IPS DF 6.9 (cell line): ENCODE measurements at regions not wholly inside any gene's neighbourhood (a gene's known extent, or its start where the extent isn't known, plus 50 kb on each side); places are given as distances from the start of the nearest gene placed in this dataset.
"Not testable (repeated sequence)": the region's sequence is repeated elsewhere in the genome, so short reads cannot be mapped to it uniquely, and the experiment has no call there.

Experiments used
- DNase-seq: peaks from one replicate; pipeline ENCODE4 v3.0.0-alpha.2; 2013; ENCODE audit warnings: low read depth, low spot score
- H3K27ac ChIP-seq: one replicate; pipeline ENCODE4 v1.5.1; 2013; ENCODE audit warnings: low read length, control low read depth
- H3K27me3 ChIP-seq: 2 replicates; pipeline ENCODE4 v1.6.1; 2013; ENCODE audit warnings: mild to moderate bottlenecking, low read length; ENCODE audit not compliant: control insufficient read depth, insufficient read depth
- H3K36me3 ChIP-seq: 2 replicates; pipeline ENCODE4 v1.6.1; 2013; ENCODE audit warnings: low read length; ENCODE audit not compliant: control insufficient read depth, insufficient read depth
- H3K4me1 ChIP-seq: 2 replicates; pipeline ENCODE4 v1.6.1; 2013; ENCODE audit warnings: low read length; ENCODE audit not compliant: control insufficient read depth, insufficient read depth
- H3K4me3 ChIP-seq: 2 replicates; pipeline ENCODE4 v1.5.1; 2013; ENCODE audit warnings: mild to moderate bottlenecking, low read length
- H3K9me3 ChIP-seq: 2 replicates; pipeline ENCODE4 v1.6.1; 2013; ENCODE audit warnings: low read length, inconsistent platforms; ENCODE audit not compliant: control insufficient read depth, insufficient read depth
- WGBS: extraction: QIAGEN DNeasy Blood & Tissue Kit; methylation state at CpG from one replicate; pipeline ENCODE4 v1.1.7; 2013; ENCODE audit warnings: mixed read lengths, missing lambda C conversion rate; ENCODE audit not compliant: insufficient read length, insufficient coverage; 5-methylcytosine and 5-hydroxymethylcytosine counted together

- Histone ChIP-seq H3K36me3 (no peaks in the 10 kb centered on the region), H3K4me3 (no peak overlapping the region), H3K9me3 (no peaks in the 10 kb centered on the region), H3K27ac (no peak overlapping the region), H3K4me1 (no peaks in the 10 kb centered on the region), H3K27me3 (no peaks in the 10 kb centered on the region)
- WGBS, result no CpG with 5 or more reads among the region's 1 CpG
- DNase-seq, result no peak
Observed at GRCh38 chr3:75180945-75181298, 483.2 kb upstream of the FRG2C start.

- no peaks in the 10 kb centered on the region for H3K9me3 ChIP-seq
- no CpG with 5 or more reads among the region's 3 CpGs for WGBS
- H3K4me1 ChIP-seq, result no peaks in the 10 kb centered on the region
- H3K36me3 ChIP-seq, result no peaks in the 10 kb centered on the region
- no peak for DNase-seq
- H3K27ac ChIP-seq, result no peak overlapping the region
- H3K27me3 ChIP-seq, result no peaks in the 10 kb centered on the region
- H3K4me3 ChIP-seq, result no peak overlapping the region
Observed at GRCh38 chr3:75188962-75189361, 475.2 kb upstream of the FRG2C start.

DNA sequence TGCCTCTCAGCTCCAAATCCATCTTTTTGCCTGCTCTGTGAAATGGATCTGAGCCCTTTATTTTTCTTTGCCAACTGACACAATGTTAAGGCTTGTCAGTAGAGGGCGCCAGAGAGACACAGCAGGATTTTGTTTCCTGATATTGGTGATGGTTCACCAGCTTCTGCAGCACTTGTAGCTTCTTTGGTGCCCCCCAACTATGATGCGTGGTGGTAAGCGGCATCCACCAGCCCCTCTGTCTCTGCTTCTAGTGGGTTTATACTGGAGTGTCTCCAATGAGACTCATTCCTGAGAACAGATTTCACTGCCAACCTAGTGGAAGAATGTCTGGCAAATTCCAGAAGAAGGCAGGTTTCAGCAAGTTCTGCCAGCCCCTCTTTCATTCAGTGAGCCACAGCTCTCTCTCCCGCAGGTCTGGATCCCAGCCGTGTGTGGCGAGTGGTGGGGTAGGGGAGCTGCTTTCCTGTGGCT lies 471.9 kb upstream of the FRG2C start:
- no peaks in the 10 kb centered on the region for H3K36me3 ChIP-seq
- H3K4me1 ChIP-seq, result no peaks in the 10 kb centered on the region
- DNase-seq, result peak; percentile 37
- H3K27me3 ChIP-seq, result no peaks in the 10 kb centered on the region
- H3K27ac ChIP-seq, result no peak overlapping the region
- no CpG with 5 or more reads among the region's 6 CpGs for WGBS
- no peak overlapping the region for H3K4me3 ChIP-seq
- H3K9me3 ChIP-seq, result no peaks in the 10 kb centered on the region

DNA sequence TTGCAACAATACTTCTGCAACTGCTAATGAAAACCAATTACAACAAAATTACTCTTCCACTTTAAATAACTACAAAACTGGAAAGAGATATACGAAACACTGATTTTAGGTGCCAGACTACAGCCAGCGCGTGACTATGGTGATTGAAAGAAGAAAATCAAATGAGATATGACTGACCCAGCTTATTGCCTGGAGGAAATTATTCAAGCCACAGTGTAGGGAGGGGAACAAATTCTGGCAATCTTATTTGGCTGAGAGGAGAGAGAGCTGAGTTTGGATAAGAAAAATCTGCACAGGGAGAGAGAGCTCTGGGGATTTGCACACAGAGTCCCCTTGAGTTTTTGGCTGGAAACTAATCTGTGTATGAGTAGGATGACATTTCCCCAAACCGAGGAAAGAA lies 470.3 kb upstream of the FRG2C start:
- no peak overlapping the region for H3K27ac ChIP-seq
- no peaks in the 10 kb centered on the region for H3K36me3 ChIP-seq
- no peak for DNase-seq
- no peaks in the 10 kb centered on the region for H3K9me3 ChIP-seq
- no peaks in the 10 kb centered on the region for H3K27me3 ChIP-seq
- no peaks in the 10 kb centered on the region for H3K4me1 ChIP-seq
- WGBS, result no CpG with 5 or more reads among the region's 4 CpGs
- H3K4me3 ChIP-seq, result no peak overlapping the region

DNA sequence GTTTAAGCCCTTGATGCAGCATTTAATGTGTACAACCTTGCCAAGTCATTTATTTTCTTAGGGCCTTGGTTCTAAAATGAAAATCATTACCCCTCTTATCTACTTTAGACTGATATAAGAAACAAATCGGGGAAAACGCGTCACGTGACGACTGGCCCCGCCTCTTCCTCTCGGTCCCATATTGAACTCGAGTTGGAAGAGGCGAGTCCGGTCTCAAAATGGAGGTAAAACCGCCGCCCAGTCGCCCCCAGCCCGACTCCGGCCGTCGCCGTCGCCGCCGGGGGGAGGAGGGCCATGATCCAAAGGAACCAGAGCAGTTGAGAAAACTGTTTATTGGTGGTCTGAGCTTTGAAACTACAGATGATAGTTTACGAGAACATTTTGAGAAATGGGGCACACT lies 449.8 kb upstream of the FRG2C start:
- H3K4me3 ChIP-seq, H3K27me3 ChIP-seq, H3K4me1 ChIP-seq, H3K9me3 ChIP-seq, H3K36me3 ChIP-seq, H3K27ac ChIP-seq, DNase-seq: not testable (repeated sequence)
- WGBS, result no CpG with 5 or more reads among the region's 22 CpGs

DNA sequence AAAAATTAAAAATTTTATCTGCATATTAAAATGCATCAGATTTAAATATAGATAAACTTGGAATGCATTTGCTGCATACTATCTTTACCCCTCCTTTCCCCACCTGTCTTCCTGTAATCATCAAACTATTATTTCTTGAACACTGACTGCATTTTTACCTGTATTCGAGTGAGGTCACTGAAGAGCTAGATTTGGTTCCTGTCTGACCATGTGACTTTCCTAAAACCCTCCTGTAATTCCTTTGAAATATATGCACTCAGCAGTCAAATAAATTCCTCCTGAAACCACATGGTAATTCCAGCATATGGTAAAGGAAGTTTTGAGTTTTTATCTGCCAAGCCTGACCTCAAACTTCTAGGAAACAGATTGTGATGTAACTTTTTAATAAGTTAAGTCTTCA lies 445.6 kb upstream of the FRG2C start:
- WGBS, result no CpG with 5 or more reads among the region's 1 CpG
- no peak overlapping the region for H3K4me3 ChIP-seq
- no peak overlapping the region for H3K27ac ChIP-seq
- no peaks in the 10 kb centered on the region; the same call in 1 of the 2 replicates for H3K9me3 ChIP-seq
- no peaks in the 10 kb centered on the region for H3K4me1 ChIP-seq
- no peaks in the 10 kb centered on the region for H3K27me3 ChIP-seq
- H3K36me3 ChIP-seq, result no peaks in the 10 kb centered on the region
- DNase-seq, result no peak

- DNase-seq, result no peak
- Histone ChIP-seq H3K9me3 (no peaks in the 10 kb centered on the region; the same call in 1 of the 2 replicates), H3K36me3 (no peaks in the 10 kb centered on the region), H3K27me3 (no peaks in the 10 kb centered on the region), H3K4me3 (no peak overlapping the region), H3K27ac (no peak overlapping the region), H3K4me1 (no peaks in the 10 kb centered on the region)
- WGBS, result no CpG with 5 or more reads among the region's 4 CpGs
Observed at GRCh38 chr3:75220932-75221331, 443.2 kb upstream of the FRG2C start.

GRCh38 chr3:75224412-75224811 lies 439.7 kb upstream of the FRG2C start:
- H3K27ac ChIP-seq, result no peak overlapping the region
- H3K9me3 ChIP-seq, result no peaks in the 10 kb centered on the region; the same call in 1 of the 2 replicates
- no peaks in the 10 kb centered on the region for H3K36me3 ChIP-seq
- H3K27me3 ChIP-seq, result no peaks in the 10 kb centered on the region
- H3K4me1 ChIP-seq, result no peaks in the 10 kb centered on the region
- H3K4me3 ChIP-seq, result no peak overlapping the region
- no peak for DNase-seq
- WGBS, result no CpG with 5 or more reads among the region's 2 CpGs

- Histone ChIP-seq H3K36me3 (no peaks in the 10 kb centered on the region), H3K27me3 (no peaks in the 10 kb centered on the region), H3K4me1 (0 out of 2 replicates have a peak, but pooled peaks cover 1% of the 10 kb centered on the region), H3K9me3 (no peaks in the 10 kb centered on the region), H3K4me3 (no peak overlapping the region), H3K27ac (no peak overlapping the region)
- no peak for DNase-seq
- no CpG with 5 or more reads among the region's 1 CpG for WGBS
Observed at GRCh38 chr3:75232216-75232615, 431.9 kb upstream of the FRG2C start.

DNA sequence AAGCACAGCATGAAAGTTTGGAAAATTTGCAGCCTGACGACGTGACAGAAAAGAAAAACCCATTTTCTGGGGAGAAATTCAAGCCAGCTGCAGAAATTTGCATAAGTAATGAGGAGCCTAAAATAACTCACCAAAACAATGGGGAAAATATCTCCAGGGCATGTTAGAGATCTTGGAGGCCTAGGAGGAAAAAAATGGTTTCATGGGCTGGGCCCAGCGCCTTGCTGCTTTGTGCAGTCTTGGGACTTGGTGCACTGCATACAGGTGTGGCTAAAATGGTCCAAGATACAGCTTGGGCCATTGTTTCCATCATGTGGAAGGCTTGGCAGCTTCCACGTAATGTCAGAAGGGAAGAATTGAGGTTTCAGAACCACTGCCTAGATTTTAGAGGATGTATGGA lies 428.5 kb upstream of the FRG2C start:
- Histone ChIP-seq H3K4me1 (0 out of 2 replicates have a peak, but pooled peaks cover 1% of the 10 kb centered on the region), H3K27me3 (no peaks in the 10 kb centered on the region), H3K4me3 (no peak overlapping the region), H3K9me3 (no peaks in the 10 kb centered on the region), H3K36me3 (no peaks in the 10 kb centered on the region), H3K27ac (no peak overlapping the region)
- no CpG with 5 or more reads among the region's 4 CpGs for WGBS
- DNase-seq, result no peak

DNA sequence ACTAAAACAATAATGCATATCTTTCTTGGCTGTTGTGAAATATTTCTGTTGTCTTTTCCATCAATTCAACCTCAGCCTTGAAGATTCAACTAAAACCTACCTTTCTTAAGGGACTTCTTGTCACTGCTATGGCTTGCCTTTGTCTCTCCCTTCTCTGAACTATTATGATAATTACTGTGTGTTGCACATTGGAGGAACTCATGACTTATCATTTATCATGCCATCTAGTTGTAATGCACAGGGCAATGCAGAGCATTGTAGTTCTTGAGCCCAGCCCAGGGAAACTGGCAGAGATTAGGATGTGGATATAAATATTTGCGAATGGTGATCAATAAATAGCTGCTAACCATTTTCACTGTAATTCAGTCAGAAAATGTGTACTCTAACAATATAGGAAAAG lies 427.1 kb upstream of the FRG2C start:
- no peaks in the 10 kb centered on the region for H3K27me3 ChIP-seq
- H3K27ac ChIP-seq, result no peak overlapping the region
- no peaks in the 10 kb centered on the region for H3K9me3 ChIP-seq
- H3K4me1 ChIP-seq, result 0 out of 2 replicates have a peak, but pooled peaks cover 1% of the 10 kb centered on the region
- H3K36me3 ChIP-seq, result no peaks in the 10 kb centered on the region
- H3K4me3 ChIP-seq, result no peak overlapping the region
- no CpG with 5 or more reads among the region's 1 CpG for WGBS
- DNase-seq, result no peak
